Bronchial epithelial cell (primary cell): ENCODE measurements at regions not wholly inside any gene's neighbourhood (a gene's known extent, or its start where the extent isn't known, plus 50 kb on each side); places are given as distances from the start of the nearest gene placed in this dataset.

ENCODE experiments used
- DNase-seq: peaks from one replicate; pipeline ENCODE4 v3.0.0-alpha.2; 2010; ENCODE audit warnings: low read depth
- FAIRE-seq: peaks from 2 replicates; lab custom pipeline; 2011; peaks lifted over from hg19 to GRCh38; lab: Jason Lieb, UNC
- H3K27me3 ChIP-seq: 2 replicates; pipeline ENCODE4 v1.5.1; 2011; ENCODE audit warnings: low read length; ENCODE audit not compliant: control insufficient read depth, insufficient read depth
- H3K36me3 ChIP-seq: 2 replicates; pipeline ENCODE4 v1.5.1; 2011; ENCODE audit warnings: low read length; ENCODE audit not compliant: control insufficient read depth, insufficient read depth
- H3K4me3 ChIP-seq: 2 replicates; pipeline ENCODE4 v1.5.1; 2011; ENCODE audit warnings: mild to moderate bottlenecking, low read depth, low read length, control low read depth
- TF ChIP-seq, protein P1 (sequence below): IDR thresholded peaks from 2 replicates; pipeline ENCODE4 v1.5.1; 2011; ENCODE audit warnings: mild to moderate bottlenecking, moderate library complexity, low read length, control low read depth, inconsistent platforms; ENCODE audit not compliant: insufficient read depth, severe bottlenecking

DNA sequence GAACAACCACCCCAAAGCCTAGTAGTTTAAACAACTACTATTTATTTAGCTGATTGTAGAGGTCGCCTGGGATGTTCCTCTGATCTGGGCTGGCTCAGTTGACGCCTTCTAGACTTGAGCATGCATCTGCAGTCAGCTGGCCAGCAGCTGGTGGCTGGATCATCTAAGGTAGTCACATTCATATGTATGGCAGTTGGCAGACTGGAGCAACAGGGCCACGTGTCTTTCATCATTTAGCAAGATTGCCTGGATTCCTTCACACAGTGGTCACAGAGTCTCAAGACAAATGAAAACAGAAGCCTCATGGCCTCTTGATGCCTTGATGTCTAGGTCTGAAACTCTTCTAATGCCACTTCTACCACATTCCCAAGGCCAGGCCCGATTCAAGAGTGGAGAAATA lies 220.6 kb upstream of the S100G start:
- TF ChIP-seq, protein P1, sequence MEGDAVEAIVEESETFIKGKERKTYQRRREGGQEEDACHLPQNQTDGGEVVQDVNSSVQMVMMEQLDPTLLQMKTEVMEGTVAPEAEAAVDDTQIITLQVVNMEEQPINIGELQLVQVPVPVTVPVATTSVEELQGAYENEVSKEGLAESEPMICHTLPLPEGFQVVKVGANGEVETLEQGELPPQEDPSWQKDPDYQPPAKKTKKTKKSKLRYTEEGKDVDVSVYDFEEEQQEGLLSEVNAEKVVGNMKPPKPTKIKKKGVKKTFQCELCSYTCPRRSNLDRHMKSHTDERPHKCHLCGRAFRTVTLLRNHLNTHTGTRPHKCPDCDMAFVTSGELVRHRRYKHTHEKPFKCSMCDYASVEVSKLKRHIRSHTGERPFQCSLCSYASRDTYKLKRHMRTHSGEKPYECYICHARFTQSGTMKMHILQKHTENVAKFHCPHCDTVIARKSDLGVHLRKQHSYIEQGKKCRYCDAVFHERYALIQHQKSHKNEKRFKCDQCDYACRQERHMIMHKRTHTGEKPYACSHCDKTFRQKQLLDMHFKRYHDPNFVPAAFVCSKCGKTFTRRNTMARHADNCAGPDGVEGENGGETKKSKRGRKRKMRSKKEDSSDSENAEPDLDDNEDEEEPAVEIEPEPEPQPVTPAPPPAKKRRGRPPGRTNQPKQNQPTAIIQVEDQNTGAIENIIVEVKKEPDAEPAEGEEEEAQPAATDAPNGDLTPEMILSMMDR = no peak
- no peaks in the 10 kb centered on the region for H3K36me3 ChIP-seq
- H3K4me3 ChIP-seq = no peak overlapping the region
- H3K27me3 ChIP-seq = no peaks in the 10 kb centered on the region
- FAIRE-seq = peak; percentile 50
- DNase-seq = no peak

DNA sequence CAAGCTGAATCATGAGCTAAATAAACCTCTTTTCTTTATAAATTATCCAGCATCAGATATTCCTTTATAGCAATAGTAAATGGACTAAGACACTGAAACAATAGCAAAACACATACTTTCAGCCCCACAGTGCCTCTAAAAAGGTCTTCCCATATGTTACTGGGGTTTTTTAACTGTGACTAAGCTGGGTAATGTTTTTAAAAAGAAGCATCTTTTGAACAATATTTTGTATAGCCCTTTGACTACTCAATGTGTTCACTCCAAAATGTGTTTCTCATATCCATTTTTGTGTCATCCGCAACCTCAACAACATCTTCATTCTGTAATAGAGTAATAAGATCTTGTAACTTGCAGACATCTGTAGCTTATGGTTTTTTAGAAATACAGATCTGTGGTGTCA lies 218.7 kb upstream of the S100G start:
- DNase-seq (no peak), FAIRE-seq (no peak)
- TF ChIP-seq, protein P1 = no peak
- H3K36me3 ChIP-seq = no peaks in the 10 kb centered on the region
- H3K27me3 ChIP-seq = no peaks in the 10 kb centered on the region
- no peak overlapping the region for H3K4me3 ChIP-seq

DNA sequence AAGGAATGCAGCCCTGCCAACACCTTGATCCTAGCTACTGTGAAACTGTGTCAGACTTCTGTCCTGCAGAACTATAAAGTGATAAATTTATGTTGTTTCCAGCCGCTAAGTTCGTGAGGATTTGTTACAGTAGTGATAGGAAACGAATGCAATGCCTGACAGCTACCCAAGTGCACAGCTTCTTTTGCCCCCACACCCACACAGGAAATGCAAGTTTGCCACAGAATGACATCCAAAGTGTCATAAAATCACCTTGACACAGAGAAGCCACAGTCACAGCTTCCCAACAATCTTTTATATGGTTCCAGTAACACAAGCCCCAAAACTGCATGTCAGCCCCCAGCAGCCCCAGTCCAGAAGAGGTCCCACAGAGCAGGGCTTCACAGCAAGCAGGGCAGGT lies 216.9 kb upstream of the S100G start:
- TF ChIP-seq, protein P1 = no peak
- no peak for FAIRE-seq

DNA sequence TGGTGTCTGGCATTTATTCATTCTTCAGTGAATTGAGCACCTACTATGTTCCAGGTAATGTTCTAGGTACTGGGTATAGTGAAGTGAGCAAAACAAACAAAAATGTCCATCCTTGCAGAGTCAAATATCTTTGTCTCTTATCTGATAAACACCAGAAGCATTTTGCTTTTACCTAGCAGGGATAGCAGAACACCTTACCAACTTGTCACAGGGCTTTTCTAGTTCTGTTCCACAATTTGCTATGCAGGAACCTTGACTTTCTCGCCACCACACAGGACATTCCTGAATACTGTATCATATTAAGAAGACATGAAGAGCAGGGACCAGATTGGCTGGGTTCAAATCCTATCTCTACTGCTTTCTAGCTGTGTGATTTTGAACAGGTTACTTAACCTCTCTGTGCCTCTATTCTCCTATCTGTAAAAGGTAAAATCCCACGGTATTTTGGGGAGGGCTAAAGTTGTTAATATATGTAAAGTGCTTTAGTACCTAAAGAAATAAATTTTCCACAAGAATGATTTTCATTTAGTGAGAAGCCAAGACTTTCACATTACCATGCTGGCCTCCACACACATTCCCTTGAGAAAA lies 214.5 kb upstream of the S100G start:
- FAIRE-seq = no peak
- Histone ChIP-seq H3K4me3 (no peak overlapping the region), H3K36me3 (no peaks in the 10 kb centered on the region)

More for the DNA sequence above, 216.9 kb upstream of the S100G start:
- Histone ChIP-seq H3K27me3 (no peaks in the 10 kb centered on the region), H3K4me3 (no peak overlapping the region), H3K36me3 (no peaks in the 10 kb centered on the region)
- DNase-seq = no peak

DNA sequence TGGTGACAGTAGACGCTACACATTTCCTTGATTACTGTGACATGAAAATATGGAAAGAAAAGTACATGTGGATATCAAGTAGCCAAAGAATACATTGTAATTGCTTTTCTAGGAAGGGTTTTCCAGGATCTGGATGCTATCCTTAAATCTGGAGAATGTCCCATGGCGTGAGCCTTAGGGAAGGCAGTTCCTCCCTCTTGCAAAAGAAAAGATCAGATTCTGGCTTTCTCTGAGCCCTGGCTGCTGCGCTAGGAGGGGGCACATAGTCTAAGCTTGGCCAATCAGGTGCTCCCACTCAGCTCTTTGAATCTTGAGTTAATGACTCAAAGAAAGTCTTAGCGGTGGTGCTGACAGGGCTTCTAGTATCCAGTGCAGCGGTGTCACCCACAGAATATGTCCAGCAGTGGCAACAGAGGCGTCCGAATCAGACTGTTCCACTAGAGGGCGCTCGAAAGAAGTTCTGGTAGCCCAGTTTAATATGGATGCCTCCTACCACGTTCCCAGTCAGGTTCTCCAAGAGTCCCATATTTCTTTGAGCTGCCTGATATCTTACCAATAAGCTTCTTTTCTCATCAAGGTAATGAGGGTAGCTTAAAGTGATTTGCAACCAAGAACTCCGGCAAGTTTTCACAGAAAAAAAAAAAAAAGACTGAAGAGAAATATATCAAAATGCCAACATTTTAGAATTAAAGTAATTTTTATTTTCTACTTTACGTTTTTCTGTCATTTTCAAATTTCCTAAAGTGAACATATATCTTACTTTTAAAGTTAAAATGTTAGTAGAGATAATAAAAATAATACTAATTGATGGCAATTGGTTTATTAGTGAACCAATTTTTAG lies 213.4 kb upstream of the S100G start:
- Histone ChIP-seq H3K4me3 (no peak overlapping the region), H3K36me3 (no peaks in the 10 kb centered on the region), H3K27me3 (no peaks in the 10 kb centered on the region)
- DNase-seq (peak; percentile 47), FAIRE-seq (peak; percentile 70)
- TF ChIP-seq, protein P1 = peak; percentile 61

More for the DNA sequence above, 214.5 kb upstream of the S100G start:
- no peaks in the 10 kb centered on the region for H3K27me3 ChIP-seq
- no peak for DNase-seq
- TF ChIP-seq, protein P1 = no peak
